DND-41 (cell line): ENCODE measurements at regions not wholly inside any gene's neighbourhood (a gene's known extent, or its start where the extent isn't known, plus 50 kb on each side); places are given as distances from the start of the nearest gene placed in this dataset.

Source experiments
- ATAC-seq: fragments of 200-7000 bp; cut with Tn5 transposase; 3 replicates; pipeline ENCODE4 v1.9.1; 2021; ENCODE audit warnings: low read depth; ENCODE audit not compliant: insufficient read depth
- DNase-seq: peaks from one replicate; pipeline ENCODE4 v3.0.0-alpha.2; 2020
- H2AFZ ChIP-seq: 2 replicates; pipeline ENCODE4 v1.6.0; 2012; ENCODE audit warnings: low read depth, low read length
- H3K27ac ChIP-seq: 2 replicates; pipeline ENCODE4 v1.5.1; 2012; ENCODE audit warnings: low read length, inconsistent platforms
- H3K27me3 ChIP-seq: fragments of 200-600 bp; sonication (generic); 2 replicates; pipeline ENCODE4 v1.6.0; 2012; ENCODE audit warnings: low read length, mild to moderate bottlenecking, inconsistent platforms; ENCODE audit not compliant: insufficient read depth, poor library complexity
- H3K36me3 ChIP-seq: 2 replicates; pipeline ENCODE4 v1.5.1; 2012; ENCODE audit warnings: low read length, inconsistent platforms; ENCODE audit not compliant: insufficient read depth
- H3K4me1 ChIP-seq: 2 replicates; pipeline ENCODE4 v1.5.1; 2012; ENCODE audit warnings: mild to moderate bottlenecking, low read length; ENCODE audit not compliant: insufficient read depth
- H3K4me2 ChIP-seq: 2 replicates; pipeline ENCODE4 v1.6.0; 2012; ENCODE audit warnings: mild to moderate bottlenecking, moderate library complexity, low read length, inconsistent platforms; ENCODE audit not compliant: insufficient read depth
- H3K4me3 ChIP-seq, 2 experiments: fragments of 200-600 bp in 1 of 2; shearing (Covaris generic) in 1 of 2; 2 replicates each; pipeline ENCODE4 v1.5.1; 2012 to 2016; ENCODE audit warnings: inconsistent platforms in 2 of 2, low read length in 2 of 2, mild to moderate bottlenecking in 2 of 2, low read depth in 1 of 2, moderate library complexity in 1 of 2
- H3K79me2 ChIP-seq: 2 replicates; pipeline ENCODE4 v1.6.0; 2012; ENCODE audit warnings: low read length, inconsistent platforms; ENCODE audit not compliant: insufficient read depth
- H3K9ac ChIP-seq: 2 replicates; pipeline ENCODE4 v1.6.0; 2012; ENCODE audit warnings: low read depth, mild to moderate bottlenecking, inconsistent platforms, low read length, moderate library complexity
- H3K9me3 ChIP-seq: 2 replicates; pipeline ENCODE4 v1.5.1; 2012; ENCODE audit warnings: low read length, moderate library complexity, mild to moderate bottlenecking, inconsistent platforms; ENCODE audit not compliant: insufficient read depth, severe bottlenecking
- H4K20me1 ChIP-seq: 2 replicates; pipeline ENCODE4 v1.6.0; 2012; ENCODE audit warnings: low read length; ENCODE audit not compliant: insufficient read depth
- EZH2 ChIP-seq: IDR thresholded peaks from 3 replicates; pipeline ENCODE4 v1.6.1; 2012; ENCODE audit warnings: borderline replicate concordance, low read depth, mild to moderate bottlenecking, moderate library complexity, low read length, inconsistent platforms; ENCODE audit not compliant: severe bottlenecking
- TF ChIP-seq, protein P1 (sequence below): IDR thresholded peaks from 2 replicates; pipeline ENCODE4 v1.5.1; 2012; ENCODE audit warnings: borderline replicate concordance, low read length, moderate library complexity, mild to moderate bottlenecking; ENCODE audit not compliant: poor library complexity, severe bottlenecking; ENCODE audit errors: extremely low read depth

DNA sequence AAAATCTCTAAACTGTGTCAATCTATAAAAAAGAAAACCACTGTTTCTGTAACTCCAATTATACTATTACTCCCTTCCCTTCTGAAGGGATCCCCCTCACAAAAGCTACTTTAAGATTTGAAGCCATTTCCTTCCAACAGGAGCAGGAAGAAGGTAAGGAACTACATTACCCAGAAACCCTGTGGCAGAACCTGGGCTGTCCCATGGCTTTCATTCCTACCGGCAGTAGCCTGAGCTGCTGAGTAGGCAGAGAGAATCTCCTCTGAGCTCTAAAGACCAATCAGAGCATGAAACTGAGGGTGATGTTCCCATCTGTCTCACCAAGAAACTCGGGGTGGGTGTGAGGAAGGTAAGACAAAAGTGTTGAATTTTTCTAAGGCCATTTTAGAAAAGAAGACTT is 108.0 kb upstream of the LRFN2 start:
- H3K4me3 ChIP-seq = no peak overlapping the region
- no peak overlapping the region for H3K4me2 ChIP-seq
- no peaks in the 10 kb centered on the region for H4K20me1 ChIP-seq
- H3K79me2 ChIP-seq = no peaks in the 10 kb centered on the region
- peaks cover 2% of the 10 kb centered on the region for H3K27me3 ChIP-seq
- no peaks in the 10 kb centered on the region for H3K36me3 ChIP-seq
- TF ChIP-seq, protein P1, sequence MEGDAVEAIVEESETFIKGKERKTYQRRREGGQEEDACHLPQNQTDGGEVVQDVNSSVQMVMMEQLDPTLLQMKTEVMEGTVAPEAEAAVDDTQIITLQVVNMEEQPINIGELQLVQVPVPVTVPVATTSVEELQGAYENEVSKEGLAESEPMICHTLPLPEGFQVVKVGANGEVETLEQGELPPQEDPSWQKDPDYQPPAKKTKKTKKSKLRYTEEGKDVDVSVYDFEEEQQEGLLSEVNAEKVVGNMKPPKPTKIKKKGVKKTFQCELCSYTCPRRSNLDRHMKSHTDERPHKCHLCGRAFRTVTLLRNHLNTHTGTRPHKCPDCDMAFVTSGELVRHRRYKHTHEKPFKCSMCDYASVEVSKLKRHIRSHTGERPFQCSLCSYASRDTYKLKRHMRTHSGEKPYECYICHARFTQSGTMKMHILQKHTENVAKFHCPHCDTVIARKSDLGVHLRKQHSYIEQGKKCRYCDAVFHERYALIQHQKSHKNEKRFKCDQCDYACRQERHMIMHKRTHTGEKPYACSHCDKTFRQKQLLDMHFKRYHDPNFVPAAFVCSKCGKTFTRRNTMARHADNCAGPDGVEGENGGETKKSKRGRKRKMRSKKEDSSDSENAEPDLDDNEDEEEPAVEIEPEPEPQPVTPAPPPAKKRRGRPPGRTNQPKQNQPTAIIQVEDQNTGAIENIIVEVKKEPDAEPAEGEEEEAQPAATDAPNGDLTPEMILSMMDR = no peak
- TF ChIP-seq EZH2 = no peak
- no peak overlapping the region for H3K27ac ChIP-seq
- no peak overlapping the region for H2AFZ ChIP-seq
- DNase-seq (no peak), ATAC-seq (no peak)
- no peaks in the 10 kb centered on the region for H3K9me3 ChIP-seq
- no peak overlapping the region for H3K9ac ChIP-seq
- no peaks in the 10 kb centered on the region for H3K4me1 ChIP-seq

DNA sequence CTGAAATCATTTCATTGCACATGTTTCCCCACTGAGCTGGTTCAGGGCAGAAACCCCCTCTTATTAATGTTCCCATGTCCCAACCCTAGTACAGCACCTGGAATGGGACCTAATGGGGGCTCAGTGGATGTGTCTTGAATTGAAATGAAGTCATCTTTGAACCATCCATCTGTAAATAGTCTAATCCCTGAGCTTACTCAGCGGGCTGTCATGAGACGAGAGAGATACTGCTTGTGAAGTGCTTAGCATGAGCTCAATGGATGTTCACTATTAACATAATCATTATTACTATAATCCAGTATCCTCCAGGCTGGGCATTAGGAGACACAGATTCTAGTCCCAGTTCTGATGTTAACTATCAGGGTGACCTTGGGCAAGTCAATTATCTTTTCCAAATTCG is 106.6 kb upstream of the LRFN2 start:
- peaks cover 4% of the 10 kb centered on the region for H3K27me3 ChIP-seq
- TF ChIP-seq EZH2 = no peak
- TF ChIP-seq, protein P1 = no peak
- no peak overlapping the region for H3K9ac ChIP-seq
- no peak overlapping the region for H3K4me2 ChIP-seq
- no peak overlapping the region for H2AFZ ChIP-seq
- H3K79me2 ChIP-seq = no peaks in the 10 kb centered on the region
- ATAC-seq (no peak), DNase-seq (no peak)
- no peak overlapping the region for H3K4me3 ChIP-seq
- no peak overlapping the region for H3K27ac ChIP-seq
- no peaks in the 10 kb centered on the region for H4K20me1 ChIP-seq
- H3K9me3 ChIP-seq = no peaks in the 10 kb centered on the region
- no peaks in the 10 kb centered on the region for H3K4me1 ChIP-seq
- no peaks in the 10 kb centered on the region for H3K36me3 ChIP-seq

DNA sequence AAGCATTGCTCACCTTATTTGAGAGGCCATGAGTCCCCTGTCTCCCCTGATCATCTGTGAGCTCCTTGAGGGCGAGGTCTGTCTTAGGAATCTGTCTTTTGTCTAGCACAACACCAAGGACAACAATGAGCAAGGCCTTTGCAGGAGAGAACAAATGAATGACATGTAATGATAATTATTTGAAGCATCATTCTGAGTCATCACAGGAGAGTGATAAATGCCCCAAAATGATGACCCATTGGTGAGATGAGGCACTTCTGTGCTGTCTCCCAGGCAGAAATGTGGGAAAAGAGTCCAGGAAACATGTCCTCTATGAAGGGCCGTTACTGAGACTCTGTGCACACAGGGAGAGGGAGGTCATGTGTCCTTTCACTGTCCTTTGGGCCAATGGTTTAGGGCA is 105.2 kb upstream of the LRFN2 start:
- Histone ChIP-seq H3K4me3 (no peak overlapping the region), H3K27ac (no peak overlapping the region), H3K4me1 (no peaks in the 10 kb centered on the region), H3K9ac (no peak overlapping the region), H3K36me3 (no peaks in the 10 kb centered on the region), H3K79me2 (no peaks in the 10 kb centered on the region), H4K20me1 (no peaks in the 10 kb centered on the region), H3K4me2 (no peak overlapping the region), H3K27me3 (peaks cover 4% of the 10 kb centered on the region), H3K9me3 (no peaks in the 10 kb centered on the region), H2AFZ (no peak overlapping the region)
- DNase-seq (no peak), ATAC-seq (no peak)
- TF ChIP-seq, protein P1 = no peak
- no peak for TF ChIP-seq EZH2

DNA sequence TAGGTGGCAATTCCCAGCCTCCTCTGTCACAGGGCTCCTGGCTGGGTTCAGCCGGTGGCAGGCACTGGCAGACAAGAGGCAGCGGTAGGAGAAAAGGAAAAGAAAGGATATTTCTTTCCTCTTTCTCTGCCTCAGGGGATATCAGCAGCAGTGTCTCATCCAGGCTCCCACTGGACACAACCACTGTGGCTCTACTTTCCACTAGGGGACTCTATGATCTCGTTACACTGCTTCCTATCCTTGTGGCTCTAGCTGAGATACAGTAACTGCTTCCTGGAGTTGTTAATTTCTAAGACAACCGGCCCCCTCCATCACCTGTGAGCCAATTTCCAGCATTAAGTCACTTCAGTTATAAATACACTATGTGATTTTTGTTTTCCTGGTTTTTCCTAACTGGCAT is 102.0 kb upstream of the LRFN2 start:
- H3K4me1 ChIP-seq = no peaks in the 10 kb centered on the region
- TF ChIP-seq, protein P1 = no peak
- no peak for TF ChIP-seq EZH2
- H3K9me3 ChIP-seq = peaks cover 5% of the 10 kb centered on the region
- no peaks in the 10 kb centered on the region for H3K79me2 ChIP-seq
- peaks cover 4% of the 10 kb centered on the region for H3K27me3 ChIP-seq
- ATAC-seq (no peak), DNase-seq (no peak)
- no peaks in the 10 kb centered on the region for H4K20me1 ChIP-seq
- H3K9ac ChIP-seq = no peak overlapping the region
- H3K36me3 ChIP-seq = no peaks in the 10 kb centered on the region
- no peak overlapping the region for H3K4me3 ChIP-seq
- no peak overlapping the region for H2AFZ ChIP-seq
- no peak overlapping the region for H3K4me2 ChIP-seq
- H3K27ac ChIP-seq = no peak overlapping the region
